ENCODE measurements at regions not wholly inside any gene's neighbourhood (a gene's known extent, or its start where the extent isn't known, plus 50 kb on each side); places are given as distances from the start of the nearest gene placed in this dataset.

- H3K4me3 ChIP-seq (ENCODE audit: low read depth, low read length) = no peak overlapping the region
- H3K9me3 ChIP-seq (ENCODE audit: severe bottlenecking) = no peaks in the 10 kb centered on the region
These were observed 2294.7 kb downstream of the PCDH9 start for GRCh38 chr13:64935441-64935840.

GRCh38 chr13:64934569-64935362 is 2295.4 kb downstream of the PCDH9 start:
- Histone ChIP-seq H3K27ac (no peak overlapping the region), H3K9me3 (ENCODE audit: severe bottlenecking) (no peaks in the 10 kb centered on the region)
- DNase-seq = no peak

More at GRCh38 chr13:64935441-64935840, 2294.7 kb downstream of the PCDH9 start:
- TF ChIP-seq CTCF (IDR thresholded peaks at IDR 0.05; ENCODE audit: low read depth, low read length) = no peak
- Histone ChIP-seq H3K27me3 (ENCODE audit: insufficient read depth, low read depth, severe bottlenecking) (no peaks in the 10 kb centered on the region), H3K36me3 (no peaks in the 10 kb centered on the region), H3K27ac (no peak overlapping the region)
- no peak for DNase-seq

GRCh38 chr13:64930636-64931035 is 2299.5 kb downstream of the PCDH9 start:
- Histone ChIP-seq H3K9me3 (ENCODE audit: severe bottlenecking) (no peaks in the 10 kb centered on the region), H3K27me3 (ENCODE audit: insufficient read depth, low read depth, severe bottlenecking) (no peaks in the 10 kb centered on the region)

More at GRCh38 chr13:64934569-64935362, 2295.4 kb downstream of the PCDH9 start:
- no peak for TF ChIP-seq CTCF (IDR thresholded peaks at IDR 0.05; ENCODE audit: low read depth, low read length)
- Histone ChIP-seq H3K27me3 (ENCODE audit: insufficient read depth, low read depth, severe bottlenecking) (no peaks in the 10 kb centered on the region), H3K4me3 (ENCODE audit: low read depth, low read length) (no peak overlapping the region), H3K36me3 (no peaks in the 10 kb centered on the region)

GRCh38 chr13:64928696-64929499 is 2301.2 kb downstream of the PCDH9 start:
- Histone ChIP-seq H3K9me3 (ENCODE audit: severe bottlenecking) (no peaks in the 10 kb centered on the region), H3K4me3 (ENCODE audit: low read depth, low read length) (no peak overlapping the region), H3K27me3 (ENCODE audit: insufficient read depth, low read depth, severe bottlenecking) (no peaks in the 10 kb centered on the region), H3K27ac (no peak overlapping the region), H3K36me3 (no peaks in the 10 kb centered on the region)
- no peak for DNase-seq
- TF ChIP-seq CTCF (IDR thresholded peaks at IDR 0.05; ENCODE audit: low read depth, low read length) = no peak

More at GRCh38 chr13:64930636-64931035, 2299.5 kb downstream of the PCDH9 start:
- Histone ChIP-seq H3K36me3 (no peaks in the 10 kb centered on the region), H3K27ac (no peak overlapping the region), H3K4me3 (ENCODE audit: low read depth, low read length) (no peak overlapping the region)
- DNase-seq = no peak
- no peak for TF ChIP-seq CTCF (IDR thresholded peaks at IDR 0.05; ENCODE audit: low read depth, low read length)

- no peak for DNase-seq
- Histone ChIP-seq H3K27ac (no peak overlapping the region), H3K27me3 (ENCODE audit: insufficient read depth, low read depth, severe bottlenecking) (no peaks in the 10 kb centered on the region), H3K36me3 (no peaks in the 10 kb centered on the region), H3K9me3 (ENCODE audit: severe bottlenecking) (no peaks in the 10 kb centered on the region), H3K4me3 (ENCODE audit: low read depth, low read length) (no peak overlapping the region)
- no peak for TF ChIP-seq CTCF (IDR thresholded peaks at IDR 0.05; ENCODE audit: low read depth, low read length)
These were observed 2304.4 kb downstream of the PCDH9 start for GRCh38 chr13:64925727-64926126.
